ENCODE measurements at regions not wholly inside any gene's neighbourhood (a gene's known extent, or its start where the extent isn't known, plus 50 kb on each side); places are given as distances from the start of the nearest gene placed in this dataset.
A peak's percentile ranks its signal among the peaks of the same experiment; 100 is the strongest.

- DNase-seq, result no peak
Observed at GRCh38 chr12:3336606-3337311, 154.2 kb upstream of the PRMT8 start.

- no peak for DNase-seq
Observed at GRCh38 chr12:3337944-3338343, 153.1 kb upstream of the PRMT8 start.

DNA sequence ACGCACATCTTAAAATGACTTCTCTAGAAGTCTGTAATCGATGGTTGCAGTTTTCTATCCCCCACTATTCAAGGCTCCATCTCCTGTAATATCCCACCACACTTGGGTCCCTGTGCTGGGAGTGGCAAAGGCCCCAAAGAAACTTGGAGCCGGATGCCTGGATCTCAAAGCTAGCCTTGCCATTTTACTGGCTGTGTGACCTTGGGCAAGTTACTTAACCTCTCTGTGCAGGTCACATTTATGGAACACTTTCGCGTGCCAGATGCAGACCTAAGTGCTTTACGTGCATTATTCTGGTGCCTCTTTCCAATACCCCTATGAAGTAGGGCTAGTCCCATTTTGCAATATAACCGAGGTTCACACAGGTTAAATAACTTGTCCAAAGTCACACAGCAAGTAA is 151.8 kb upstream of the PRMT8 start:
- DNase-seq, result no peak

GRCh38 chr12:3341594-3341993 is 149.4 kb upstream of the PRMT8 start:
- DNase-seq, result no peak

- peak; percentile 53 for DNase-seq
Observed at GRCh38 chr12:3342051-3342450, 149.0 kb upstream of the PRMT8 start.

GRCh38 chr12:3348055-3348454 is 142.9 kb upstream of the PRMT8 start:
- no peak for DNase-seq

GRCh38 chr12:3350432-3350831 is 140.6 kb upstream of the PRMT8 start:
- DNase-seq, result no peak

- no peak for DNase-seq
Observed at GRCh38 chr12:3351731-3352130, 139.3 kb upstream of the PRMT8 start.

GRCh38 chr12:3352230-3352629 is 138.8 kb upstream of the PRMT8 start:
- no peak for DNase-seq

- DNase-seq, result no peak
Observed at GRCh38 chr12:3353621-3354020, 137.4 kb upstream of the PRMT8 start.

GRCh38 chr12:3354586-3354985 is 136.4 kb upstream of the PRMT8 start:
- DNase-seq, result no peak

DNA sequence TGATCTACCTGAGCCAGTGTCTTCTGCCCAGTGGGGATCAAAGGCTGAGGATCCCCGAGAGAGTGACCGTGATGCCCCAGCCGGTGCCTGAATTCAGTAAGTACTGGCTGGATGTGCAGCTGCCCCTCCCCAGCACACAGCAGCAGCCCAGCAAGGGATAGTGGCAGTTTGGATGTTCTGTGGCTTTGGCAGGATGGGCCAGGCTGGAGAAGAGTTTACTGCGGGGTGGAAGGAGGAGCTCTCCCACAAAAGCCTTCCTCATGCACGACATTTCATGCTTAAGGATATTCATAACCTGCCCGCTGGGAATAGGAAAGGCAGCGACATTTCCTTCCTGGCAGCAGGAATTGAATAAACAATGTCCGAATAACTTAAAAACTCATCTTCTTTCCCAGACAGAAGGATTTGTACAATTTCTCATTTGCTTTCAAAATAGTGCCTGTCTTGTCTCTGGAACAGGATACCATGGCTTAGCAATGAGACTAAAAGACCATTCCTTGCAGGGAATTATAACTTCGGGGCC is 135.6 kb upstream of the PRMT8 start:
- no peak for DNase-seq

GRCh38 chr12:3357950-3358525 is 133.0 kb upstream of the PRMT8 start:
- DNase-seq, result no peak

GRCh38 chr12:3359478-3359877 is 131.5 kb upstream of the PRMT8 start:
- no peak for DNase-seq

DNA sequence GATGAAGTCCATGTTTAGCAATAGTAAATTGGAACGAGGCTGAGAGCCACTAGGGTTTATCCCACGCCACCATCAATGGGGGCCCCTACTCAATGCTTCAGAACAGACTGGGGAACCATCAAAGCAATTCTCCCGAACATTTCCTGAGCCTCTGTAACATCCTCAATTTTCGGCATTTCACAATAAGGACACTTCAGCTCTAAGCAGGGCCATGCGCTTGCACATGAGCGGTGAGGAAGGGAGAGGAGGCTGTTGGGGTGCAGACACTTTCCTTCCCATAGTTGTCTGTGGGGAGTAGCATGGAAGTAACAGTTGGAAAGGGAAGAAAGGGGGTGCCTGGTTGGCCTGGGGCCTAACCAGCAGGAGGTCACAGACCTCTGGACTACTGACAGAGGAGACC is 129.9 kb upstream of the PRMT8 start:
- no peak for DNase-seq

GRCh38 chr12:3362737-3363136 is 128.3 kb upstream of the PRMT8 start:
- peak; percentile 28 for DNase-seq

DNA sequence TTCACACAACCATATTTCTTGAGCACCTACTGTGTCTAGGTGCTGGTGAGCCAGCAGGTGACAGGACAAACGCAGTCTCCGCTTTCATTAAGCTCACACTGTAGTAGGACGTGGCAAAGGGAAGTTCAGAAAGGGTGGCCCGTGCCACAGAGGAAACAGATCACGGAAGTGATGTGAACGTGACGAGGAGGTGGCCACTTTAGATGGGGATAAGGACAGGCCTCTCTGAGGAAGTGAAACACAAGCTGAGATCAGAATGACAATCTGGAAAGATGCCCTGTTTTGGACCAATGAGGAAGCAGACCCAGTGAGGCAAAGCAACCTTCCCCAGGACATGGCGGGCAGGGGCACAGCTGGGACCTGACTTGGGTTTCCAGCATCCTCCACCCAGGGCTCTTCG is 127.4 kb upstream of the PRMT8 start:
- DNase-seq, result no peak

DNA sequence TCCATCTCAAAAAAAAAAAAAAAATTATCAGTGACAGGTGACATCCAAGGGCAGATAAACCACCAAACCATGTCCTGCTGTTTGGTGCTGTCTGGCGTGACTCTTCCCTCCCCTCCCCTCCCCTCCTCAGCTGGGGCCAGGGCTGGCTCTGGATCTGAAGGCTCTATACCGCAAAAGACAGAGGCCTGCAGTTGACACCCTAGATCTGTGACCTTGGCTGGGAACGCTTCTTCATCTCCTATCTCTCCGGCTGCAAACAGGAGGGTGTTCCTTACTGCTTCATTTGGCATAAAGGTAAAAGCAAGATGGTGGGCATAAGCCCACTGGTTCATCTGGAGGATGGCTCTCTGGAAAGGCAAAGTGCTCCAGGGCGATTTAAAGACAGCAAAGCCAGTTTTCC is 126.8 kb upstream of the PRMT8 start:
- DNase-seq, result no peak

DNA sequence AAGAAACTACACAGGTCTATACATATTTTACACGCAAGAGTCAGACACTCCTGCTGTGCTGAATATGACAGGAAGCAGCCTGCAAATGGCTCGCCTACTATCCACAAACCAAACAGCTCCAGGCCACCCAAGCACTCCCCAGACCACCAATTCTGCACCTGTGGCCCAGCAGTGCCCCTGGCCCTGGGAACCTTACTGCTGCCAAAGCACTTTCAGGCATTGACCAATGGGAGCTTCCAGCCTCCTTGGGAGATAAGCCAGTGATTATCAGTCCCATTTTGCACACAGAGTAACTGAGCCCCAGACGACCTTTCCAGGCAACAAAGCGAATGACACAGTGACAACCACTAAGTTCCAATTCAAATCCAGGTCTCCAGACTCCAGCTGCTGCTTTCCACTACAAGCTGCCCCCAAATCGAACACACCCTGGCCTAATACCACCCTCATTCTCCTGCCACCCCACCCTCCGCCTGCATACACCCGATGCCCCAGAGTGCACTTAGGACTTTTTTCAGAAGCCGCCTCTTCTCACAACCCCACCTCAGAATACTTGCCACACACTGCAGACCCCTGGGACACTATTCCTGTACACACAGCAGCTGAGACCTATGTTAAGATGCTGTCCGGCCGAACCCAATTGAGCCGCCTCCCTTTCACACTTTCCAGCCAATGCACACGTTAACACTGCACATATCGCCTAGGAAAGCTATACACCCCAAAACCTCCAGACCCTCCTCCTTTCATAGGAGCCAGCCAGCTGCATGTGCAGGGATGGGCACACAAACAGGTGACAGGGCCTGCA is 126.1 kb upstream of the PRMT8 start:
- DNase-seq, result no peak

- DNase-seq, result peak; percentile 63
Observed at GRCh38 chr12:3365463-3366411, 125.3 kb upstream of the PRMT8 start.

DNA sequence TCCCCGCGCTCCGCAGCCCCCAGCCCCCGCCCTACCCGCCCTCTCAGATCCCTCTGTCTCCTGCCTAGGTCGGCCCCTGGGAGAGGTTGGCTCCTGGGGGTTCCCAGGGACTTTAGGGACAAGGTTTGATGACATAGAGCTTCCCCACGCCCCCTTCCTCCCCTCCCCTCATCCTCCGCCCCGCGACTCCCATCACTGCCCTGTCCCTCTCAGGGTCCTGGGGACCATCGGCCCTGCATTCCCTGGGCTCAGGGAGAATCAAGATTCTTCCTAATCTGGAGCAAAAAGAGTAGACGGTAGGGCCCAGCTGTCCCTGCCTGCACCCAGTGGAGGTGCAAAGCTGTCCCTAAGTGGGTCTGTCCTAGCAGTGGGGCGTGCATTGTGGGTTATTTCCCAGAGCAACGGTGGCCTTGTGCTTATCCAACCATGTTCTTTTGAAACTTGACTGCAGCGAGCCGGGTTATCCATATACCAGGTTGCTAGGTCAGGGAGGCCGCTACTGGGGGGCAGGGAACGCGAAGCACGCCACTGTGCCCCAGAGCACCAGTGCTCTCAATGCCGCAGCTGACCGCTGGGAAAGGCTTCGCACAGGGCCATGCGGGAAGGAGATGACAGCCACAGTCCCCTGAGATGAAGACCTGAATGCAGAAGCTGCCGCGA is 124.4 kb upstream of the PRMT8 start:
- DNase-seq, result peak; percentile 37

All from right kidney (tissue), 1 donor.